ENCODE measurements at regions not wholly inside any gene's neighbourhood (a gene's known extent, or its start where the extent isn't known, plus 50 kb on each side); places are given as distances from the start of the nearest gene placed in this dataset.
A peak's percentile ranks its signal among the peaks of the same experiment; 100 is the strongest.

DNA sequence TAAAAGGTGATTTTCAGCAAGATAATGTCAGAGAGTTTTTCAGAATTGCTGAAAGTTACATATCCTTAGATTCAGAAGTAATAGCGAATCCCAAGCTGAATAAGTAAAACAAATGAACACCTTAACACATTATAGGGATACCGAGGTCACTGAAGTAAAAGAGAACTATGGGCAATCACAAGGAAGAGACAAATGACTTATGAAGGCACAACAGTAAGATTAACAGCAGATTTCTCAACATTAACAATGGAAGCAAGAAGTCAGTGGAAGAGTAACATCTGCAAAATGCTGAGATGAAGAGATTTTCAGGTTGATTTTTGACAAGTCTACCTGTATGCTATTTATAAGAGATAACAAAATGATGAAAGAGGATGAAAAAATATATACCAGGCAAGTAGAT, 86.1 kb upstream of the EZR start:
- FAIRE-seq = peak; percentile 36
- WGBS, 2 experiments (ENCODE audit: extremely low coverage in 1 of 2, insufficient coverage in 1 of 2, insufficient read length in 1 of 2, insufficient replicate concordance in 2 of 2, low coverage in 1 of 2, low lambda C conversion rate in 2 of 2, missing lambda C conversion rate in 1 of 2) = 88% methylated on average over 2 of the region's 2 CpGs; no CpG with 5 or more reads in 1 of the 2 experiments
- POLR2A ChIA-PET (ENCODE audit: partially characterized antibody) = no interaction called here

More for the DNA sequence above, 86.1 kb upstream of the EZR start:
- no peak overlapping the region for H3K18ac ChIP-seq (ENCODE audit: extremely low read depth, low read length)
- H3K23me2 ChIP-seq (ENCODE audit: low read depth, low read length) = no peaks in the 10 kb centered on the region
- no peak overlapping the region for H2BK15ac ChIP-seq (ENCODE audit: low read length)
- CTCF ChIA-PET (ENCODE audit: partially characterized antibody) = interaction anchor here (0.6 to 1.4 kb wide), 2 partner anchors 10 to 241 kb away, joined by 3 to 4 read pairs; no protein-coding TSS in a partner anchor
- H2BK20ac ChIP-seq (ENCODE audit: low read length) = no peak overlapping the region
- no peak overlapping the region for H3K4me2 ChIP-seq (ENCODE audit: insufficient read depth in 1 of 2, low read depth in 2 of 2, low read length in 2 of 2)
- H4K91ac ChIP-seq (replicated peaks; ENCODE audit: insufficient read length, low read length) = no peak overlapping the region
- peaks cover 4 to 21% of the 10 kb centered on the region in 2 experiments for H3K9me3 ChIP-seq (ENCODE audit: insufficient read depth in 2 of 2, low read depth in 1 of 2, low read length in 1 of 2)
- no peak overlapping the region for H3K9ac ChIP-seq (replicated peaks in 1 of 4; ENCODE audit: extremely low read depth in 1 of 4, low read depth in 3 of 4, low read length in 3 of 4)
- no peaks in the 10 kb centered on the region for H3K27me3 ChIP-seq (replicated peaks in 1 of 4; ENCODE audit: control insufficient read depth in 3 of 4, extremely low read depth in 1 of 4, insufficient read depth in 3 of 4, low read length in 3 of 4)
- H3K4ac ChIP-seq (replicated peaks; ENCODE audit: insufficient read length, low read depth, low read length) = no peak overlapping the region
- no peak overlapping the region for H2BK120ac ChIP-seq (replicated peaks; ENCODE audit: low read depth, low read length)
- H3K79me1 ChIP-seq (ENCODE audit: low read depth, low read length) = no peaks in the 10 kb centered on the region
- H2AFZ ChIP-seq (ENCODE audit: low read length) = no peak overlapping the region
- H4K20me1 ChIP-seq (replicated peaks in 1 of 2; ENCODE audit: control insufficient read depth in 1 of 2, insufficient read depth in 2 of 2, low read length in 2 of 2) = no peaks in the 10 kb centered on the region
- no peak overlapping the region for H3K56ac ChIP-seq (replicated peaks; ENCODE audit: insufficient read length, low read depth, low read length)
- H3K27ac ChIP-seq (ENCODE audit: low read depth, low read length) = no peak overlapping the region
- H2BK5ac ChIP-seq (ENCODE audit: low read depth, low read length) = no peak overlapping the region
- H3K23ac ChIP-seq (ENCODE audit: insufficient read length) = no peak overlapping the region
- H2AK5ac ChIP-seq (ENCODE audit: low read depth, low read length) = no peak overlapping the region
- no peaks in the 10 kb centered on the region for H3K79me2 ChIP-seq (ENCODE audit: control insufficient read depth in 1 of 2, insufficient read depth in 2 of 2, low read length in 2 of 2)
- no peak for TF ChIP-seq TBP (IDR thresholded peaks at IDR 0.05; ENCODE audit: low read depth, low read length)
- TF ChIP-seq CBX5 (IDR thresholded peaks at IDR 0.05; ENCODE audit: low read depth, low read length) = no peak
- TF ChIP-seq TCF12 (IDR thresholded peaks at IDR 0.05; ENCODE audit: low read depth, low read length) = no peak
- no peak for TF ChIP-seq RAD21 (IDR thresholded peaks at IDR 0.05 in 1 of 2, conservative IDR thresholded peaks at IDR 0.05 in 1 of 2; ENCODE audit: low read depth in 2 of 2, low read length in 2 of 2)
- TF ChIP-seq, protein P1, sequence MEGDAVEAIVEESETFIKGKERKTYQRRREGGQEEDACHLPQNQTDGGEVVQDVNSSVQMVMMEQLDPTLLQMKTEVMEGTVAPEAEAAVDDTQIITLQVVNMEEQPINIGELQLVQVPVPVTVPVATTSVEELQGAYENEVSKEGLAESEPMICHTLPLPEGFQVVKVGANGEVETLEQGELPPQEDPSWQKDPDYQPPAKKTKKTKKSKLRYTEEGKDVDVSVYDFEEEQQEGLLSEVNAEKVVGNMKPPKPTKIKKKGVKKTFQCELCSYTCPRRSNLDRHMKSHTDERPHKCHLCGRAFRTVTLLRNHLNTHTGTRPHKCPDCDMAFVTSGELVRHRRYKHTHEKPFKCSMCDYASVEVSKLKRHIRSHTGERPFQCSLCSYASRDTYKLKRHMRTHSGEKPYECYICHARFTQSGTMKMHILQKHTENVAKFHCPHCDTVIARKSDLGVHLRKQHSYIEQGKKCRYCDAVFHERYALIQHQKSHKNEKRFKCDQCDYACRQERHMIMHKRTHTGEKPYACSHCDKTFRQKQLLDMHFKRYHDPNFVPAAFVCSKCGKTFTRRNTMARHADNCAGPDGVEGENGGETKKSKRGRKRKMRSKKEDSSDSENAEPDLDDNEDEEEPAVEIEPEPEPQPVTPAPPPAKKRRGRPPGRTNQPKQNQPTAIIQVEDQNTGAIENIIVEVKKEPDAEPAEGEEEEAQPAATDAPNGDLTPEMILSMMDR (IDR thresholded peaks at IDR 0.05; ENCODE audit: control extremely low read depth in 1 of 3, insufficient read depth in 1 of 3, low read depth in 1 of 3, low read length in 3 of 3) = no peak
- no peak for TF ChIP-seq RBBP5 (IDR thresholded peaks at IDR 0.05; ENCODE audit: borderline replicate concordance, low read depth, low read length)
- no peak for TF ChIP-seq CREB1 (IDR thresholded peaks at IDR 0.05)
- no peak for TF ChIP-seq RFX5 (IDR thresholded peaks at IDR 0.05; ENCODE audit: borderline replicate concordance, low read depth, low read length)
- TF ChIP-seq SUZ12 (IDR thresholded peaks at IDR 0.05; ENCODE audit: low read length) = no peak
- TF ChIP-seq SIRT6 (IDR thresholded peaks at IDR 0.05; ENCODE audit: low read length) = no peak
- H3K14ac ChIP-seq (ENCODE audit: insufficient read length) = no peak overlapping the region
- H3K4me3 ChIP-seq (ENCODE audit: extremely low read depth in 1 of 4, insufficient read depth in 2 of 4, low read depth in 3 of 4, low read length in 4 of 4) = no peak overlapping the region
- no peak overlapping the region for H4K8ac ChIP-seq (ENCODE audit: extremely low read depth, insufficient read depth, low read length)
- no peak overlapping the region for H2BK12ac ChIP-seq (ENCODE audit: low read depth, low read length)
- no peak overlapping the region for H4K5ac ChIP-seq (ENCODE audit: insufficient read length, low read depth, low read length)
- H3K4me1 ChIP-seq (replicated peaks in 1 of 4; ENCODE audit: control insufficient read depth in 3 of 4, insufficient read depth in 4 of 4, low read length in 3 of 4) = peaks cover 0 to 13% (median 2%) of the 10 kb centered on the region in 4 experiments; a peak in 5 of 7 replicates
- H3K36me3 ChIP-seq (ENCODE audit: control insufficient read depth in 2 of 4, insufficient read depth in 4 of 4, low read length in 3 of 4) = no peaks in the 10 kb centered on the region; a peak in 3 of 8 replicates
- DNase-seq (ENCODE audit: low read depth in 1 of 2, low spot score in 2 of 2) = no peak

Measured in H1 (cell line).